ENCODE measurements at regions not wholly inside any gene's neighbourhood (a gene's known extent, or its start where the extent isn't known, plus 50 kb on each side); places are given as distances from the start of the nearest gene placed in this dataset.
"Not testable (repeated sequence)": the region's sequence is repeated elsewhere in the genome, so short reads cannot be mapped to it uniquely, and the experiment has no call there.

DNA sequence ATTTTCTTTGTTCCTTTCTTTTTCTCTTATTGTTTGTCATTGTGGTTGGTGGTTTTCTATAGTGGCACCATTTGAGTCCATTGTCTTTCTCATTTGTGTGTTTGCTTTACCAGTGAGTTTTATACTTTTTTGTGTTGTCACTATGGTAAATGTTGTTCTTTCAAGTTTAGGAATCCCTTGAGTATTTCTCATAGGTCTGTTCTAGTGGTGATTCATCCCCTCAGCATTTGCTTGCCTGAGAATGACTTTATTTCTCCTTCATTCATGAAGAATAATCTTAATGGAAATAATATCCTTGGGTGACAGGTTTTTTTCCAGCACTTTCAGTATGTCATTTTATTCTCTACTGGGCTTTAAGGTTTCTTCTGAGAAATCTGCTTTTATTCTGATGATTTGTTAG lies 209.2 kb upstream of the ASCC3 start:
- DNase-seq (ENCODE audit: low spot score) = no peak

DNA sequence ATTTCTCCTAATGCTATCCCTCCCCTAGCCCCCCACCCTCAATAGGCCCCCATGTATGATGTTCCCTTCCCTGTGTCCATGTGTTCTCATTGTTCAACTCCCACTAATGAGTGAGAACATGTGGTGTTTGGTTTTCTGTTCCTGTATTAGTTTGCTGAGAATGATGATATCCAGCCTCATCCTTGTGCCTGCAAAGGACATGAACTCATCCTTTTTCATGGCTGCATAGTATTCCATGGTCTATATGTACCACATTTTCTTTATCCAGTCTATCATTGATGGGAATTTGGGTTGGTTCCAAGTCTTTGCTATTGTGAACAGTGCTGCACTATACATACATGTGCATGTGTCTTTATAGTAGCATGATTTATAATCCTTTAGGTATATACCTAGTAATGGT lies 217.5 kb upstream of the ASCC3 start:
- in situ Hi-C loops (cut with HindIII; ENCODE audit: low sequenced_read_pairs); DNase-seq (ENCODE audit: low spot score): not testable (repeated sequence)

More for the DNA sequence above, 209.2 kb upstream of the ASCC3 start:
- in situ Hi-C loops (cut with HindIII; ENCODE audit: low sequenced_read_pairs) = no loop called here

- in situ Hi-C loops (cut with HindIII; ENCODE audit: low sequenced_read_pairs) = no loop called here
- no peak for DNase-seq (ENCODE audit: low spot score)
Observed at GRCh38 chr6:101102702-101103101, 221.6 kb upstream of the ASCC3 start.

DNA sequence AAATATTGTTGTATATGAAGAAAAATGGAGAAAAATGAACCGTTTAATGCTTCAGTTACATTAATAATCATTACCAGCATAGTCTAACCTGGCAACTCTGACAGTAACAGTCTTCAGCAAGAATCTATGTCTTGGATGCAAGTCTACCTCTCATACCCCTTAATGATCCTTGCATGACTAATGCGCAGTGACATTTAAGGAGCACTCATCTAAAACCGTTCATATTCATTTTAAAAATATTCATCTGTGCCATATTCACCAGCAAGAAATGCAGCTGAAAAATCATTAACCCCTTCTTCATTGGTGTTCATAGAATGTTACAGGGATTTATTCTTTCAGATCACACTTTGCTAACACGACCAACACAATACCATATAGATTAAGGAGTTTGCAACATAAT lies 227.2 kb upstream of the ASCC3 start:
- in situ Hi-C loops (cut with HindIII; ENCODE audit: low sequenced_read_pairs) = no loop called here
- no peak for DNase-seq (ENCODE audit: low spot score)

GRCh38 chr6:101110814-101111213 lies 229.7 kb upstream of the ASCC3 start:
- in situ Hi-C loops (cut with HindIII; ENCODE audit: low sequenced_read_pairs) = no loop called here

DNA sequence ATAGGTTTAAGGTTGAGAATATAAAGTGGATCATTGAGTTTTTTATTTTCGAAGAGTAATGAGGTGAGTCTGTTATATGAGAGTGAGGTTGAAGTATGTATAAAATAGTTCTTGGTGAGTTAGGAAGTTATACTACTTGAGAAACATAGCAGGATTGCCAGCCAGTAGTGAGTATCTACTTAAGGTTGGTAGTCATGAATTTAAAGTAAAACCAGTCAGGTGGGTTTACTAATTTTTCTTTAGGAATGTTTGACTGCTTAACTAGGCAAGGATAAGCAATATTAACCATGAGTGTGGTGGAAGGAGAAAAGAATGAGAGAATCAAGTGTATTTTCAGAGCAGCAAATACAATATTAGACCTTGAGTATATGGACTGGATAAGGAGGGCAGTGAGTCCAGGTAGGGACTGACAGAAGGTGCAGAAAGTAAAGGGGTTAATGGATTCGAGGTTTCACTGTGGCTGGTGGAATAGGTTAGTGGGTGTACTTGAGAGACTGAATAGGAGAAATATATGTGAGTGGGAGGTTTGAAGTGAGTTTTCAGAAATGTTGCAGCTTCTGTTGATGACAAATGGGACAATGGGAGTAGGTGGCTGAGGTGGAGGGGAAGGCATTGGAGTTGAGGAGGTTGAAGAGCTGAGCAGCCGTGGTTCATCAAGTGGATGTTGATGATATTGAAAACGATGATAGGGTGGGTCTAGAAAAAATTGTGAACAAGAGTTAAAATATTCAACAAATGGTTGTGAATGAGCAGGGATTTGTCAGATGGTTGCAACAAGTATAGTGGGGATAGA lies 232.5 kb upstream of the ASCC3 start:
- in situ Hi-C loops (cut with HindIII; ENCODE audit: low sequenced_read_pairs) = no loop called here
- DNase-seq (ENCODE audit: low spot score) = no peak

More at GRCh38 chr6:101110814-101111213, 229.7 kb upstream of the ASCC3 start:
- DNase-seq (ENCODE audit: low spot score) = no peak

DNA sequence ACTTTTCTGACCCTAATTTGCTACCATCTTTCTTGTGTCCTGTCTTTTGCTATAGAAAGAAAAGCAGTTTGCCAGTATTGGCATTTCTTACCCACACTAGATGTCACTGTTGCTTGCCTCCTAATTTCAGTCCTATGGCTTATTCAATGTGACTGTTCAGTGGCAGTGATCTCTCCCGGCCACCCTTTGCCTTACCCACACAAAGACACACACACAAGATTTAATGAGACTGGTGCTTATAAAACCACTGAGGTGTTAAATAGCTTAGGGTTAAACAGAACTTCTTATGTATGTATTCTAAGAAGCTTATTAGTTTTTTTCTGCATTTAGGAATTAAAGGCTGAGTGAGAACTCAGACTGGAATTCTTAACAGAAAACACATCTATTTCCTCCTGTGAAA lies 233.6 kb upstream of the ASCC3 start:
- in situ Hi-C loops (cut with HindIII; ENCODE audit: low sequenced_read_pairs) = no loop called here
- peak; percentile 92 for DNase-seq (ENCODE audit: low spot score)

DNA sequence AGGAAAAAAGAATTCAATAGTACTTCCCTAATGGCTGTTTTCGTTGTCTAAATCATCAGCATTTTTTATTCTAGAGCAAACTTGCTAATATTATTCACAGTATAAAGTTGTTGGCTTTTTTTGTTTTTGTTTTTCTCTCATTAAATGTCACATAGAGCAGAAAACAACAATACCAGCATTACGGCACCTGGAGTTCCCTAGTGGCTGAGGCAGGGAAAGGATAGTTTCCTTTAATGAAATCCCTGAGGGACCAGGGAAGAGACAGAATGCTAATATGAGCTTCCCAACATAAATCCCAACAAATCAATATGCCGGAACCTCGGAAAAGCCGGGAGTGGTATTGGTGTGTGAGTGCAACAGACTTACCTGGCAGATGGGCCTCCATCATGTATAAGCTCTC lies 235.2 kb upstream of the ASCC3 start:
- in situ Hi-C loops (cut with HindIII; ENCODE audit: low sequenced_read_pairs) = no loop called here
- DNase-seq (ENCODE audit: low spot score) = no peak

- in situ Hi-C loops (cut with HindIII; ENCODE audit: low sequenced_read_pairs) = no loop called here
- DNase-seq (ENCODE audit: low spot score) = peak; percentile 91
Observed at GRCh38 chr6:101117393-101118135, 236.4 kb upstream of the ASCC3 start.

- in situ Hi-C loops (cut with HindIII; ENCODE audit: low sequenced_read_pairs) = no loop called here
- DNase-seq (ENCODE audit: low spot score) = no peak
Observed at GRCh38 chr6:101118136-101118396, 236.9 kb upstream of the ASCC3 start.

DNA sequence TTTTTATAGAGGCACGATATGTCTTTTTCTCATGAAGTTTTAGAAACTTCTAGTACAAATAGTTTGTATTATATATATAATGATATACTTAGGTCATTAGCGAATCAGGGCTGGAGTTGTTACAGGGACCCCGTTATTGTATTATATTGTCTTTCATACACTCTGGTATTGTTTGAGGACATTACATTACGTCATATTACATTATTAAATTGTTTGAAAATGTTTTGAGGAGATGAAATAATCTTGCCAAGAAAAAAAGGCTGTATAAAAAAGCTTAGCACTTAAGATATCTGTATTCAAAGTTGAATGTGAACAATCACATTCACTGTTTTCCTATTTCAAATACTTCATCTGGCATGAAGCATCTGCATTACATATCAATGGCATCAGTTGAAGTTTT lies 239.6 kb upstream of the ASCC3 start:
- DNase-seq (ENCODE audit: low spot score) = no peak
- in situ Hi-C loops (cut with HindIII; ENCODE audit: low sequenced_read_pairs) = no loop called here

GRCh38 chr6:101125380-101125971 lies 244.3 kb upstream of the ASCC3 start:
- DNase-seq (ENCODE audit: low spot score) = no peak
- in situ Hi-C loops (cut with HindIII; ENCODE audit: low sequenced_read_pairs) = no loop called here

- in situ Hi-C loops (cut with HindIII; ENCODE audit: low sequenced_read_pairs) = no loop called here
- peak; percentile 95 for DNase-seq (ENCODE audit: low spot score)
Observed at GRCh38 chr6:101126501-101126900, 245.4 kb upstream of the ASCC3 start.

DNA sequence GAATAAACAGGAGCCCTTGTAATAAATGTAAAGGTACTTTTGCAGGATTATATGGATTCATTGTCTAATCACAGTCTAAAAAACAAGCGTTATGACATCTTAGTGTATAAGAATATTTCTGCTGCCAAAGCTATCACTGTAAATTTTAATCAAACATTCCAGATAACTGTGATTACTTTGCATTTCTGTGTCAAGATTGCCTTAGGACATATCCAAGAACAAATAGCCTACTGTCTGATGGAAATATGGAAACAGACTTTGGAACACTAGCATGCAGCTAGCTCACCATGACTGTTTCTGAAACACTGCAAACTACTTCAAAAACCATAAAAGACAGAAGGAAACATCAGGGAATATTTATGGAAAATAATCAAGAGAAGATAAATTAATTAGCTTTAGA lies 248.7 kb upstream of the ASCC3 start:
- no peak for DNase-seq (ENCODE audit: low spot score)
- in situ Hi-C loops (cut with HindIII; ENCODE audit: low sequenced_read_pairs) = no loop called here

DNA sequence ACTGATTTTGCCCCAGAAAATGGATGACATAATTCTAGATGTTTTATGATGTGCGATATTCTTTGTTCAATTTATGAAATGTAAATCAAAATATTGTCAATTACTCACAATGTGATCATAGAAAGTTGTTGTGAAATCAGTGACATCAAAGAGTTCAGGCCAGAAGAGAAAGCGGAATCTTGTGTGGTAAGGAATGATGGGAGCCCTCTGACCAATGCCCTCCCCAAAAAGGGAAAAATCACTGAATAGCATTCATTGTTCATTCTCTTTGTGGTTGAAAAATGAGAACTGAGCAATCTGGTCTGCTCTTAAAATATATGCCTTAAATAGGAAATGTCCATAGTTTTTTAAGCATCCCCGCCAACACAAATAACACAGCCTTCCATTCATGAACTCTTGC lies 247.1 kb upstream of the GRIK2 start:
- in situ Hi-C loops (cut with HindIII; ENCODE audit: low sequenced_read_pairs) = no loop called here
- DNase-seq (ENCODE audit: low spot score) = no peak

DNA sequence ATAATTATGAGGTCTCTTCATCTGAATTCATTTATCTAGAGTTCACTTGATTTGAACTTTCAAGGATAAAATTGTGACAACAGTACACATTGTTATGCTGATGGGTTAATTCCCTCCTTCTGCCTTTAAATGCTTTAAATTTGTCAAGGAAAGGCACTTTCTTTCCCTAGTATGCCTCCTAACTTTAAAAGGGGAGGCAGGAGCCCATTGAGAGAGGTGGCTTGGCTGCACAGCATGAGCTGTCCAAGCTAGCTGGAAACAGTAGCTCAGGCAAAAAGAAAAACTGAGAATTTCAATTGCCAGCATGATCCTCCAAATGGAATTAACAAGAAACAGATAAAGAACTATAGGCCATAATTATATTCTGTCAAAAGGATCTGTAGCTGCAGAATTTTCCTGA lies 243.3 kb upstream of the GRIK2 start:
- peak; percentile 55 for DNase-seq (ENCODE audit: low spot score)

DNA sequence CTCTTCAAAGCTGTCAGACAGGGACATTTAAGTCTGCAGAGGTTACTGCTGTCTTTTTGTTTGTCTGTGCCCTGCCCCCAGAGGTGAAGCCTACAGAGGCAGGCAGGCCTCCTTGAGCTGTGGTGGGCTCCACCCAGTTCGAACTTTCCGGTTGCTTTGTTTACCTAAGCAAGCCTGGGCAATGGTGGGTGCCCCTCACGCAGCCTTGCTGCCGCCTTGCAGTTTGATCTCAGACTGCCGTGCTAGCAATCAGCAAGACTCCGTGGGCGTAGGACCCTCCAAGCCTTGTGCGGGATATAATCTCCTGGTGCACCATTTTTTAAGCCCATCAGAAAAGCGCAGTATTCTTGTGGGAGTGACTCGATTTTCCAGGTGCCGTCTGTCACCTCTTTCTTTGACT lies 235.9 kb upstream of the GRIK2 start:
- in situ Hi-C loops (cut with HindIII; ENCODE audit: low sequenced_read_pairs); DNase-seq (ENCODE audit: low spot score): not testable (repeated sequence)

More for the DNA sequence above, 243.3 kb upstream of the GRIK2 start:
- in situ Hi-C loops (cut with HindIII; ENCODE audit: low sequenced_read_pairs) = no loop called here

DNA sequence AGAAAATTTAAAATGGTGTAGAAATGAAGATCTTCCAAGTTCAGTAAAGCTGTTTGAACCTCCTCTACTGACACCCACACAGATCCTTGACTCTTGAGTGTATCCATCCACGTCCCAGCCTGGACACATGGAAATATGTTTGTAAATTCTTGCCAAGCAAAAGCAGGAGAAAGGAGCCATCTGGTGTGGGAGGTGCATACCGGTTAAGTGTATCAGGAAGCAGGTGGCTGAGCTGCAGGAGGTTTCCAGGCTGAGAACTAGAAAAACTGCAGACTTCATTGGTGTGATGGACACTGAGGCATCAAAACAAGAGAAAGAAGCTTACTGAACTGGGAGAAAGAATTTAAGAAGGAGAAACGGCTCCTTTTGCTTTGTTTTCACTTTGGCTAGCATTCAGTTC lies 229.9 kb upstream of the GRIK2 start:
- peak; percentile 99 for DNase-seq (ENCODE audit: low spot score)
- in situ Hi-C loops (cut with HindIII; ENCODE audit: low sequenced_read_pairs) = no loop called here

- DNase-seq (ENCODE audit: low spot score) = peak; percentile 44
- in situ Hi-C loops (cut with HindIII; ENCODE audit: low sequenced_read_pairs) = no loop called here
Observed at GRCh38 chr6:101167638-101168037, 225.9 kb upstream of the GRIK2 start.

GRCh38 chr6:101171049-101171448 lies 222.5 kb upstream of the GRIK2 start:
- DNase-seq (ENCODE audit: low spot score); in situ Hi-C loops (cut with HindIII; ENCODE audit: low sequenced_read_pairs): not testable (repeated sequence)

All from G401 (cell line).